MM.1S (cell line): ENCODE measurements at regions not wholly inside any gene's neighbourhood (a gene's known extent, or its start where the extent isn't known, plus 50 kb on each side); places are given as distances from the start of the nearest gene placed in this dataset.

Experiments
- DNase-seq: peaks from one replicate; pipeline ENCODE4 v3.0.0-alpha.2; 2015
- H2AFZ ChIP-seq: fragments of 300-600 bp; sonication (generic); 2 replicates; pipeline ENCODE4 v1.6.0; 2016; ENCODE audit warnings: antibody characterized with exemption, low read length
- H3F3A ChIP-seq: fragments of 300-600 bp; sonication (generic); 2 replicates; pipeline ENCODE4 v1.6.1; 2016; ENCODE audit warnings: mild to moderate bottlenecking, antibody characterized with exemption, low read length, moderate library complexity, mixed read lengths; ENCODE audit not compliant: insufficient read depth
- H3K27ac ChIP-seq: fragments of 300-600 bp; sonication (generic); 2 replicates; pipeline ENCODE4 v1.5.1; 2016; ENCODE audit warnings: mild to moderate bottlenecking, low read length
- H3K27me3 ChIP-seq: fragments of 300-600 bp; sonication (generic); replicated peaks from 2 replicates; pipeline ENCODE4 v1.6.0; 2016; ENCODE audit warnings: low read length; ENCODE audit not compliant: insufficient read depth
- H3K36me3 ChIP-seq: fragments of 300-600 bp; sonication (generic); replicated peaks from 2 replicates; pipeline ENCODE4 v1.6.1; 2016; ENCODE audit warnings: mild to moderate bottlenecking, low read length, mixed read lengths; ENCODE audit not compliant: insufficient read depth
- H3K4me1 ChIP-seq: fragments of 300-600 bp; sonication (generic); 2 replicates; pipeline ENCODE4 v1.6.1; 2016; ENCODE audit warnings: low read length, mixed read lengths
- H3K4me2 ChIP-seq: fragments of 300-600 bp; sonication (generic); 2 replicates; pipeline ENCODE4 v1.6.0; 2016; ENCODE audit warnings: low read depth, low read length
- H3K4me3 ChIP-seq: fragments of 300-600 bp; sonication (generic); 2 replicates; pipeline ENCODE4 v1.5.1; 2016; ENCODE audit warnings: low read length, mixed read lengths
- H3K79me2 ChIP-seq: fragments of 300-600 bp; sonication (generic); 2 replicates; pipeline ENCODE4 v1.6.1; 2016; ENCODE audit warnings: mixed run types, low read length, mixed read lengths
- H3K9ac ChIP-seq: fragments of 300-600 bp; sonication (generic); 2 replicates; pipeline ENCODE4 v1.6.1; 2016; ENCODE audit warnings: low read length, mixed read lengths
- H3K9me2 ChIP-seq: fragments of 300-600 bp; sonication (generic); replicated peaks from 2 replicates; pipeline ENCODE4 v1.6.1; 2016; ENCODE audit warnings: mild to moderate bottlenecking, low read length, mixed read lengths; ENCODE audit not compliant: insufficient read depth
- H3K9me3 ChIP-seq: fragments of 300-600 bp; sonication (generic); replicated peaks from 2 replicates; pipeline ENCODE4 v1.6.1; 2016; ENCODE audit warnings: mild to moderate bottlenecking, low read length, mixed read lengths; ENCODE audit not compliant: insufficient read depth
- H4K20me1 ChIP-seq: fragments of 300-600 bp; sonication (generic); 2 replicates; pipeline ENCODE4 v1.6.1; 2016; ENCODE audit warnings: mild to moderate bottlenecking, low read length, moderate library complexity, mixed read lengths; ENCODE audit not compliant: insufficient read depth
- CTCF ChIP-seq: fragments of 300-600 bp; sonication (generic); IDR thresholded peaks from 2 replicates; pipeline ENCODE4 v1.5.1; 2016; ENCODE audit warnings: antibody characterized with exemption, low read length, mixed read lengths
- EZH2 ChIP-seq: fragments of 300-600 bp; sonication (generic); optimal IDR thresholded peaks from 2 replicates; pipeline ENCODE3; 2017; ENCODE audit warnings: low read depth, mild to moderate bottlenecking, antibody characterized with exemption, low read length, mixed read lengths
- EZH2phosphoT487 ChIP-seq: fragments of 300-600 bp; sonication (generic); IDR thresholded peaks from 2 replicates; pipeline ENCODE4 v1.6.1; 2018; ENCODE audit warnings: antibody characterized with exemption, low read length

GRCh38 chr1:29685387-29685786 lies 449.1 kb downstream of the PTPRU start:
- Histone ChIP-seq H4K20me1 (no peaks in the 10 kb centered on the region), H3K27ac (no peak overlapping the region), H3K9me2 (no peaks in the 10 kb centered on the region), H2AFZ (no peak overlapping the region), H3K27me3 (peaks cover 81% of the 10 kb centered on the region), H3F3A (no peaks in the 10 kb centered on the region), H3K4me2 (no peak overlapping the region), H3K9ac (no peak overlapping the region), H3K9me3 (no peaks in the 10 kb centered on the region), H3K4me3 (no peak overlapping the region), H3K79me2 (no peaks in the 10 kb centered on the region), H3K36me3 (no peaks in the 10 kb centered on the region), H3K4me1 (no peaks in the 10 kb centered on the region)
- TF ChIP-seq EZH2phosphoT487 (no peak), EZH2 (no peak), CTCF (no peak)
- no peak for DNase-seq

DNA sequence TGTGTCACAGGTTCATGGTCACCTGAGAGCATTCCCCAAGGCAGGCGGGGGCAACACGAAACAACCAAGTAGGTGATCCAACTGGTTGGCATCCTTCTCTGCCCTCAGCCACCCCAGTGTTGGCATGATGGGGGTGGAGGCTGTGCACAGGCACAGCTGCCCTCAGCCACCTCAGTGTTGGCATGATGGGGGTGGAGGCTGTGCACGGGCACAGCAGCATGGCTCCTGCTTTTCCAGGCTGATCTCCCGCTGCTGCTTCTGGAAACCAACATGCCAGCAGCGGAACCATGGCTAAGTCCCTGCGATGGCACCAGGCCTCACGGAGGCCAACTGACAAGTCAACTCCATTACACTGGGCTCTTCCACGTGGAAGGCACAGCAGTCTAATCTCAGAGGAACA lies 447.8 kb downstream of the PTPRU start:
- no peak overlapping the region for H3K4me3 ChIP-seq
- TF ChIP-seq CTCF (no peak), EZH2 (no peak), EZH2phosphoT487 (no peak)
- H3K4me1 ChIP-seq = no peaks in the 10 kb centered on the region

GRCh38 chr1:29683472-29683871 lies 447.1 kb downstream of the PTPRU start:
- DNase-seq = no peak
- no peaks in the 10 kb centered on the region for H3K9me3 ChIP-seq
- no peaks in the 10 kb centered on the region for H3K9me2 ChIP-seq

More for the DNA sequence above, 447.8 kb downstream of the PTPRU start:
- Histone ChIP-seq H3K27me3 (peaks cover 83% of the 10 kb centered on the region), H3F3A (no peaks in the 10 kb centered on the region), H3K27ac (no peak overlapping the region), H2AFZ (no peak overlapping the region), H3K9me2 (no peaks in the 10 kb centered on the region), H3K79me2 (no peaks in the 10 kb centered on the region), H4K20me1 (no peaks in the 10 kb centered on the region), H3K36me3 (no peaks in the 10 kb centered on the region), H3K9me3 (no peaks in the 10 kb centered on the region), H3K4me2 (no peak overlapping the region), H3K9ac (no peak overlapping the region)
- DNase-seq = no peak

DNA sequence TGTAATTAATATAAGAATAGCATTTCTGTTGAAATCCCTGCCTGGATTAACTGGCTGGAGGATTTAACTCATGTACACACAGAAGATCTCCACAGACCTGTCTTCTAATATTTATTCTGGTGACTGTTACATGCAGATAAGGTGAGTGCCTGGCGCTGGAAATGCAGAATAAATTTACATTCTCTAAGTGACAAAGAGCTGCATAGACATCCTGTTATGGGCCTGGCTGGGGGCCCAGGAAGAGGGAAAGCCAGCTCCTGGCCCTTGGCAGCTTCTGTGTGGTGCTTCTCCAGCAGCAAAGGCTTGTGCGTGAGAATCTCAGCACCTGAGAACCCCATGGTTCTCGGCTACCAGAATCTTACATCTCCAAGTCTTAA lies 446.6 kb downstream of the PTPRU start:
- peaks cover 73% of the 10 kb centered on the region for H3K27me3 ChIP-seq
- H3F3A ChIP-seq = no peaks in the 10 kb centered on the region
- TF ChIP-seq EZH2phosphoT487 (no peak), EZH2 (no peak)
- no peaks in the 10 kb centered on the region for H4K20me1 ChIP-seq
- H3K9me3 ChIP-seq = no peaks in the 10 kb centered on the region
- H3K4me3 ChIP-seq = no peak overlapping the region
- no peak overlapping the region for H3K27ac ChIP-seq
- no peaks in the 10 kb centered on the region for H3K9me2 ChIP-seq
- H3K4me2 ChIP-seq = no peak overlapping the region
- H3K9ac ChIP-seq = no peak overlapping the region
- no peaks in the 10 kb centered on the region for H3K36me3 ChIP-seq
- H3K4me1 ChIP-seq = no peaks in the 10 kb centered on the region
- H3K79me2 ChIP-seq = no peaks in the 10 kb centered on the region
- H2AFZ ChIP-seq = no peak overlapping the region
- no peak for DNase-seq

More at GRCh38 chr1:29683472-29683871, 447.1 kb downstream of the PTPRU start:
- Histone ChIP-seq H4K20me1 (no peaks in the 10 kb centered on the region), H3K4me2 (no peak overlapping the region), H3K9ac (no peak overlapping the region), H3K36me3 (no peaks in the 10 kb centered on the region), H3K27me3 (peaks cover 78% of the 10 kb centered on the region), H3K4me3 (no peak overlapping the region), H3K27ac (no peak overlapping the region), H2AFZ (no peak overlapping the region), H3F3A (no peaks in the 10 kb centered on the region), H3K79me2 (no peaks in the 10 kb centered on the region), H3K4me1 (no peaks in the 10 kb centered on the region)
- TF ChIP-seq EZH2phosphoT487 = no peak
